ENCODE measurements at regions not wholly inside any gene's neighbourhood (a gene's known extent, or its start where the extent isn't known, plus 50 kb on each side); places are given as distances from the start of the nearest gene placed in this dataset.

DNA sequence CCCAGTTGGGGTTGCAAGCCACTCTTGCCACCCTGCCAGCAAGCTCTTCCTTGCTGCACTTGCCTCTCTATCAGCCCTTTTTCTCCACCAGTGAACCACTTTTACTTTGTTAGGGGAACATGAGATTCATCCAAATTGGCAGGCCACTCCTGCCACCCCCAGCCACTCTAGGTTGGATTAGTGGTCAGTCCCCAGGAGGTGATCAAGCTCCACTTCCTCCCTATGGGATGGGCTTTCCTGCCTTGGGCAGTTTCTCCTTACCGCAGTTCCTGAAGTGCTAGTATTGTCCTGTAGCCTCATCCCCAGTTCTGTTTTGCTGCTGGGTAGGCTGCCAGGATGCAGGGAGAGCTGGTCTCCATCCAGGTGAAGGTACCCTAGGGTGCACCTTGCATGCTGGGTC is 104.5 kb downstream of the ALG10 start:
- TF ChIP-seq, protein P1, sequence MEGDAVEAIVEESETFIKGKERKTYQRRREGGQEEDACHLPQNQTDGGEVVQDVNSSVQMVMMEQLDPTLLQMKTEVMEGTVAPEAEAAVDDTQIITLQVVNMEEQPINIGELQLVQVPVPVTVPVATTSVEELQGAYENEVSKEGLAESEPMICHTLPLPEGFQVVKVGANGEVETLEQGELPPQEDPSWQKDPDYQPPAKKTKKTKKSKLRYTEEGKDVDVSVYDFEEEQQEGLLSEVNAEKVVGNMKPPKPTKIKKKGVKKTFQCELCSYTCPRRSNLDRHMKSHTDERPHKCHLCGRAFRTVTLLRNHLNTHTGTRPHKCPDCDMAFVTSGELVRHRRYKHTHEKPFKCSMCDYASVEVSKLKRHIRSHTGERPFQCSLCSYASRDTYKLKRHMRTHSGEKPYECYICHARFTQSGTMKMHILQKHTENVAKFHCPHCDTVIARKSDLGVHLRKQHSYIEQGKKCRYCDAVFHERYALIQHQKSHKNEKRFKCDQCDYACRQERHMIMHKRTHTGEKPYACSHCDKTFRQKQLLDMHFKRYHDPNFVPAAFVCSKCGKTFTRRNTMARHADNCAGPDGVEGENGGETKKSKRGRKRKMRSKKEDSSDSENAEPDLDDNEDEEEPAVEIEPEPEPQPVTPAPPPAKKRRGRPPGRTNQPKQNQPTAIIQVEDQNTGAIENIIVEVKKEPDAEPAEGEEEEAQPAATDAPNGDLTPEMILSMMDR (conservative IDR thresholded peaks at IDR 0.05; ENCODE audit: low read length), result no peak
- no peak for TF ChIP-seq EZH2phosphoT487 (IDR thresholded peaks at IDR 0.05; ENCODE audit: borderline replicate concordance)

All from Loucy (cell line).